ENCODE measurements at regions not wholly inside any gene's neighbourhood (a gene's known extent, or its start where the extent isn't known, plus 50 kb on each side); places are given as distances from the start of the nearest gene placed in this dataset.

GRCh38 chr13:80744147-80744914, 403.4 kb upstream of the SPRY2 start:
- H3K27ac ChIP-seq (ENCODE audit: low read depth in 2 of 2, low read length in 2 of 2) = no peak overlapping the region
- no peaks in the 10 kb centered on the region for H3K36me3 ChIP-seq (ENCODE audit: control insufficient read depth in 2 of 2, insufficient read depth in 2 of 2, low read length in 2 of 2)
- no peak overlapping the region for H3K4me3 ChIP-seq (ENCODE audit: low read length in 2 of 2)
- H3K4me1 ChIP-seq (ENCODE audit: control insufficient read depth in 2 of 2, insufficient read depth in 2 of 2, low read length in 2 of 2) = no peaks in the 10 kb centered on the region
- H3K9me3 ChIP-seq (ENCODE audit: control insufficient read depth in 2 of 2, low read length in 2 of 2) = peaks cover 0 to 2% of the 10 kb centered on the region in 2 donors
- no peak overlapping the region for H3K9ac ChIP-seq (ENCODE audit: low read depth in 1 of 2, low read length in 2 of 2)
- no peaks in the 10 kb centered on the region for H3K27me3 ChIP-seq (ENCODE audit: control insufficient read depth in 2 of 2, insufficient read depth in 2 of 2, low read length in 2 of 2)

GRCh38 chr13:80742033-80742432, 401.1 kb upstream of the SPRY2 start:
- Histone ChIP-seq H3K36me3 (ENCODE audit: control insufficient read depth in 2 of 2, insufficient read depth in 2 of 2, low read length in 2 of 2) (no peaks in the 10 kb centered on the region), H3K9ac (ENCODE audit: low read depth in 1 of 2, low read length in 2 of 2) (no peak overlapping the region), H3K9me3 (ENCODE audit: control insufficient read depth in 2 of 2, low read length in 2 of 2) (peaks cover 0 to 2% of the 10 kb centered on the region in 2 donors), H3K4me3 (ENCODE audit: low read length in 2 of 2) (no peak overlapping the region), H3K4me1 (ENCODE audit: control insufficient read depth in 2 of 2, insufficient read depth in 2 of 2, low read length in 2 of 2) (no peaks in the 10 kb centered on the region), H3K27ac (ENCODE audit: low read depth in 2 of 2, low read length in 2 of 2) (no peak overlapping the region), H3K27me3 (ENCODE audit: control insufficient read depth in 2 of 2, insufficient read depth in 2 of 2, low read length in 2 of 2) (no peaks in the 10 kb centered on the region)

GRCh38 chr13:80740071-80740470, 399.1 kb upstream of the SPRY2 start:
- Histone ChIP-seq H3K4me1 (ENCODE audit: control insufficient read depth in 2 of 2, insufficient read depth in 2 of 2, low read length in 2 of 2) (no peaks in the 10 kb centered on the region), H3K27ac (ENCODE audit: low read depth in 2 of 2, low read length in 2 of 2) (no peak overlapping the region), H3K36me3 (ENCODE audit: control insufficient read depth in 2 of 2, insufficient read depth in 2 of 2, low read length in 2 of 2) (no peaks in the 10 kb centered on the region), H3K4me3 (ENCODE audit: low read length in 2 of 2) (no peak overlapping the region), H3K9ac (ENCODE audit: low read depth in 1 of 2, low read length in 2 of 2) (no peak overlapping the region), H3K27me3 (ENCODE audit: control insufficient read depth in 2 of 2, insufficient read depth in 2 of 2, low read length in 2 of 2) (no peaks in the 10 kb centered on the region), H3K9me3 (ENCODE audit: control insufficient read depth in 2 of 2, low read length in 2 of 2) (peaks cover 0 to 2% of the 10 kb centered on the region in 2 donors)

GRCh38 chr13:80737513-80737912, 396.6 kb upstream of the SPRY2 start:
- H3K27ac ChIP-seq (ENCODE audit: low read depth in 2 of 2, low read length in 2 of 2) = no peak overlapping the region
- no peaks in the 10 kb centered on the region for H3K27me3 ChIP-seq (ENCODE audit: control insufficient read depth in 2 of 2, insufficient read depth in 2 of 2, low read length in 2 of 2)
- no peak overlapping the region for H3K9ac ChIP-seq (ENCODE audit: low read depth in 1 of 2, low read length in 2 of 2)
- H3K36me3 ChIP-seq (ENCODE audit: control insufficient read depth in 2 of 2, insufficient read depth in 2 of 2, low read length in 2 of 2) = no peaks in the 10 kb centered on the region
- peaks cover 0 to 2% of the 10 kb centered on the region in 2 donors for H3K9me3 ChIP-seq (ENCODE audit: control insufficient read depth in 2 of 2, low read length in 2 of 2)
- no peak overlapping the region for H3K4me3 ChIP-seq (ENCODE audit: low read length in 2 of 2)
- H3K4me1 ChIP-seq (ENCODE audit: control insufficient read depth in 2 of 2, insufficient read depth in 2 of 2, low read length in 2 of 2) = no peaks in the 10 kb centered on the region

- H3K9me3 ChIP-seq (ENCODE audit: control insufficient read depth in 2 of 2, low read length in 2 of 2) = no peaks in the 10 kb centered on the region
- no peaks in the 10 kb centered on the region for H3K36me3 ChIP-seq (ENCODE audit: control insufficient read depth in 2 of 2, insufficient read depth in 2 of 2, low read length in 2 of 2)
- H3K9ac ChIP-seq (ENCODE audit: low read depth in 1 of 2, low read length in 2 of 2) = no peak overlapping the region
- H3K4me1 ChIP-seq (ENCODE audit: control insufficient read depth in 2 of 2, insufficient read depth in 2 of 2, low read length in 2 of 2) = no peaks in the 10 kb centered on the region
- H3K27ac ChIP-seq (ENCODE audit: low read depth in 2 of 2, low read length in 2 of 2) = no peak overlapping the region
- H3K4me3 ChIP-seq (ENCODE audit: low read length in 2 of 2) = no peak overlapping the region
- H3K27me3 ChIP-seq (ENCODE audit: control insufficient read depth in 2 of 2, insufficient read depth in 2 of 2, low read length in 2 of 2) = no peaks in the 10 kb centered on the region
These were observed 386.5 kb upstream of the SPRY2 start for GRCh38 chr13:80727321-80727975.

- H3K9ac ChIP-seq (ENCODE audit: low read depth in 1 of 2, low read length in 2 of 2) = no peak overlapping the region
- H3K4me1 ChIP-seq (ENCODE audit: control insufficient read depth in 2 of 2, insufficient read depth in 2 of 2, low read length in 2 of 2) = no peaks in the 10 kb centered on the region
- no peaks in the 10 kb centered on the region for H3K27me3 ChIP-seq (ENCODE audit: control insufficient read depth in 2 of 2, insufficient read depth in 2 of 2, low read length in 2 of 2)
- no peak overlapping the region for H3K4me3 ChIP-seq (ENCODE audit: low read length in 2 of 2)
- no peak overlapping the region for H3K27ac ChIP-seq (ENCODE audit: low read depth in 2 of 2, low read length in 2 of 2)
- H3K36me3 ChIP-seq (ENCODE audit: control insufficient read depth in 2 of 2, insufficient read depth in 2 of 2, low read length in 2 of 2) = no peaks in the 10 kb centered on the region
- no peaks in the 10 kb centered on the region for H3K9me3 ChIP-seq (ENCODE audit: control insufficient read depth in 2 of 2, low read length in 2 of 2)
These were observed 385.9 kb upstream of the SPRY2 start for GRCh38 chr13:80726868-80727267.

GRCh38 chr13:80721689-80722088, 380.8 kb upstream of the SPRY2 start:
- H3K4me3 ChIP-seq (ENCODE audit: low read length in 2 of 2) = no peak overlapping the region

GRCh38 chr13:80718970-80719369, 378.0 kb upstream of the SPRY2 start:
- Histone ChIP-seq H3K27ac (ENCODE audit: low read depth in 2 of 2, low read length in 2 of 2) (no peak overlapping the region), H3K4me1 (ENCODE audit: control insufficient read depth in 2 of 2, insufficient read depth in 2 of 2, low read length in 2 of 2) (no peaks in the 10 kb centered on the region), H3K9ac (ENCODE audit: low read depth in 1 of 2, low read length in 2 of 2) (no peak overlapping the region), H3K36me3 (ENCODE audit: control insufficient read depth in 2 of 2, insufficient read depth in 2 of 2, low read length in 2 of 2) (no peaks in the 10 kb centered on the region), H3K9me3 (ENCODE audit: control insufficient read depth in 2 of 2, low read length in 2 of 2) (no peaks in the 10 kb centered on the region), H3K4me3 (ENCODE audit: low read length in 2 of 2) (no peak overlapping the region), H3K27me3 (ENCODE audit: control insufficient read depth in 2 of 2, insufficient read depth in 2 of 2, low read length in 2 of 2) (no peaks in the 10 kb centered on the region)

More at GRCh38 chr13:80721689-80722088, 380.8 kb upstream of the SPRY2 start:
- Histone ChIP-seq H3K4me1 (ENCODE audit: control insufficient read depth in 2 of 2, insufficient read depth in 2 of 2, low read length in 2 of 2) (no peaks in the 10 kb centered on the region), H3K9ac (ENCODE audit: low read depth in 1 of 2, low read length in 2 of 2) (no peak overlapping the region), H3K27me3 (ENCODE audit: control insufficient read depth in 2 of 2, insufficient read depth in 2 of 2, low read length in 2 of 2) (no peaks in the 10 kb centered on the region), H3K27ac (ENCODE audit: low read depth in 2 of 2, low read length in 2 of 2) (no peak overlapping the region), H3K36me3 (ENCODE audit: control insufficient read depth in 2 of 2, insufficient read depth in 2 of 2, low read length in 2 of 2) (no peaks in the 10 kb centered on the region), H3K9me3 (ENCODE audit: control insufficient read depth in 2 of 2, low read length in 2 of 2) (no peaks in the 10 kb centered on the region)

- Histone ChIP-seq H3K9ac (ENCODE audit: low read depth in 1 of 2, low read length in 2 of 2) (no peak overlapping the region), H3K36me3 (ENCODE audit: control insufficient read depth in 2 of 2, insufficient read depth in 2 of 2, low read length in 2 of 2) (no peaks in the 10 kb centered on the region), H3K27ac (ENCODE audit: low read depth in 2 of 2, low read length in 2 of 2) (no peak overlapping the region), H3K4me3 (ENCODE audit: low read length in 2 of 2) (no peak overlapping the region), H3K4me1 (ENCODE audit: control insufficient read depth in 2 of 2, insufficient read depth in 2 of 2, low read length in 2 of 2) (no peaks in the 10 kb centered on the region), H3K9me3 (ENCODE audit: control insufficient read depth in 2 of 2, low read length in 2 of 2) (no peaks in the 10 kb centered on the region), H3K27me3 (ENCODE audit: control insufficient read depth in 2 of 2, insufficient read depth in 2 of 2, low read length in 2 of 2) (no peaks in the 10 kb centered on the region)
These were observed 376.9 kb upstream of the SPRY2 start for GRCh38 chr13:80717776-80718175.

- no peaks in the 10 kb centered on the region for H3K9me3 ChIP-seq (ENCODE audit: control insufficient read depth in 2 of 2, low read length in 2 of 2)
- no peak overlapping the region for H3K9ac ChIP-seq (ENCODE audit: low read depth in 1 of 2, low read length in 2 of 2)
- H3K36me3 ChIP-seq (ENCODE audit: control insufficient read depth in 2 of 2, insufficient read depth in 2 of 2, low read length in 2 of 2) = no peaks in the 10 kb centered on the region
- H3K27ac ChIP-seq (ENCODE audit: low read depth in 2 of 2, low read length in 2 of 2) = no peak overlapping the region
- no peaks in the 10 kb centered on the region for H3K27me3 ChIP-seq (ENCODE audit: control insufficient read depth in 2 of 2, insufficient read depth in 2 of 2, low read length in 2 of 2)
- no peaks in the 10 kb centered on the region for H3K4me1 ChIP-seq (ENCODE audit: control insufficient read depth in 2 of 2, insufficient read depth in 2 of 2, low read length in 2 of 2)
- no peak overlapping the region for H3K4me3 ChIP-seq (ENCODE audit: low read length in 2 of 2)
These were observed 375.7 kb upstream of the SPRY2 start for GRCh38 chr13:80716610-80717081.

Data from mucosa of rectum (tissue), 2 donors.